NCI-H146 treated with DMSO at 0.1 percent for 48 hours (cell line): ENCODE measurements at regions not wholly inside any gene's neighbourhood (a gene's known extent, or its start where the extent isn't known, plus 50 kb on each side); places are given as distances from the start of the nearest gene placed in this dataset.
A peak's percentile ranks its signal among the peaks of the same experiment; 100 is the strongest.

Experiments used
- DNase-seq: peaks from one replicate; lab custom pipeline; 2025; ENCODE audit not compliant: unreplicated experiment; lab: John Stamatoyannopoulos, UW

GRCh38 chr10:78527296-78527695 is 493.6 kb downstream of the RPS24 start:
- DNase-seq, result no peak

- DNase-seq, result peak; percentile 95
These were observed 495.1 kb downstream of the RPS24 start for GRCh38 chr10:78528749-78529204.

GRCh38 chr10:78529262-78529661 is 495.6 kb downstream of the RPS24 start:
- DNase-seq, result peak; percentile 80

GRCh38 chr10:78531088-78531487 is 497.4 kb downstream of the RPS24 start:
- DNase-seq, result no peak

GRCh38 chr10:78532480-78533042 is 498.9 kb downstream of the RPS24 start:
- DNase-seq, result no peak

GRCh38 chr10:78533098-78533497 is 499.4 kb downstream of the RPS24 start:
- no peak for DNase-seq

- no peak for DNase-seq
These were observed 500.1 kb downstream of the RPS24 start for GRCh38 chr10:78533776-78534175.

GRCh38 chr10:78535716-78536218 is 502.1 kb downstream of the RPS24 start:
- no peak for DNase-seq

GRCh38 chr10:78537018-78537417 is 503.4 kb downstream of the RPS24 start:
- no peak for DNase-seq

- DNase-seq, result no peak
These were observed 505.6 kb downstream of the RPS24 start for GRCh38 chr10:78539247-78539766.

- peak; percentile 35 for DNase-seq
These were observed 506.9 kb downstream of the RPS24 start for GRCh38 chr10:78540355-78541076.

- no peak for DNase-seq
These were observed 507.9 kb downstream of the RPS24 start for GRCh38 chr10:78541481-78542140.

- DNase-seq, result no peak
These were observed 508.5 kb downstream of the RPS24 start for GRCh38 chr10:78542141-78542489.

GRCh38 chr10:78542521-78542920 is 508.9 kb downstream of the RPS24 start:
- no peak for DNase-seq

GRCh38 chr10:78543031-78543748 is 509.5 kb downstream of the RPS24 start:
- DNase-seq, result no peak

GRCh38 chr10:78543749-78544362 is 510.2 kb downstream of the RPS24 start:
- DNase-seq, result no peak

GRCh38 chr10:78544423-78545090 is 510.9 kb downstream of the RPS24 start:
- no peak for DNase-seq

- no peak for DNase-seq
These were observed 512.1 kb downstream of the RPS24 start for GRCh38 chr10:78545756-78546155.

GRCh38 chr10:78547397-78547796 is 513.7 kb downstream of the RPS24 start:
- no peak for DNase-seq

- DNase-seq, result no peak
These were observed 514.2 kb downstream of the RPS24 start for GRCh38 chr10:78547905-78548304.
